HG03097 (cell line): ENCODE measurements at regions not wholly inside any gene's neighbourhood (a gene's known extent, or its start where the extent isn't known, plus 50 kb on each side); places are given as distances from the start of the nearest gene placed in this dataset.
"Not testable (repeated sequence)": the region's sequence is repeated elsewhere in the genome, so short reads cannot be mapped to it uniquely, and the experiment has no call there.

ENCODE experiments used
- ATAC-seq: cut with Tn5 transposase; IDR thresholded peaks from one replicate; pipeline ENCODE4 v1.9.1; 2021; ENCODE audit not compliant: unreplicated experiment, low FRiP score

DNA sequence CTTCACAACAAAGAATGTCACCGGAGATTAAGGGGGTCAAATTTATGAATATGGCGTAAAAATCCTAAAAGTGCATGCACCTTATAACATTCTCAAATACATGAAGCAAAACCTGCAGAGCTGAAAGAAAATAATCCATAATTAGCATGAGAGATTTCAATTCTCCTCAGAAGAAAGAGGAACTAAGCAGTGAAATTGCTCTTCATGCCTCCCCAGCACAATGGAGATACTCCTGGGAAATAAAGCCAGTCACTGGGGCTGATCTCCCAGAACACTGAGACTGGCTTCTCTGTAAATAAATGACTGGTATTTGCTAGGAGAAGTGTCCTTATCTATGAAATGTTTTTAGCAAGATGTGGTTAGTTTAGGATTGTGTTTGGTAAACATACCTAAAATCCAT, 68.1 kb downstream of the GOLGA6L6 start:
- ATAC-seq: not testable (repeated sequence)

DNA sequence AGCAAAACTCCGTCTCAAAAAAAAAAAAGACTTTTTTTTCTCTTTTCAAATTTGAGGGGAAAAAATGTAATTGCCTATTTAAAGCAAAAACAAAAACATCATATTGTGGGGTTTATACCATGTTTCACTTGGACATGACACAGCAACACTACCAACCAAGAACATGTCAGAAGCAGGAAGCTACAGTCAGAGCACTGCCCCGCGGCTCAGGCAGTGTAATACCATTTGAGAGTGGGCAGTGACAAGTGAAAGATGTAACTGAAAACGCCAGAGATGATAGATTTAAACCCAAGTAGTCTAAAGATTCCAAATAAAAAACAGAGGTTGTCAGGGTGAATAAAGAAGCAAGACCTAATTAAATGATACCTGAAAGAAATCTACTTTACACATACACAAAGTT, 68.6 kb downstream of the GOLGA6L6 start:
- ATAC-seq: not testable (repeated sequence)

DNA sequence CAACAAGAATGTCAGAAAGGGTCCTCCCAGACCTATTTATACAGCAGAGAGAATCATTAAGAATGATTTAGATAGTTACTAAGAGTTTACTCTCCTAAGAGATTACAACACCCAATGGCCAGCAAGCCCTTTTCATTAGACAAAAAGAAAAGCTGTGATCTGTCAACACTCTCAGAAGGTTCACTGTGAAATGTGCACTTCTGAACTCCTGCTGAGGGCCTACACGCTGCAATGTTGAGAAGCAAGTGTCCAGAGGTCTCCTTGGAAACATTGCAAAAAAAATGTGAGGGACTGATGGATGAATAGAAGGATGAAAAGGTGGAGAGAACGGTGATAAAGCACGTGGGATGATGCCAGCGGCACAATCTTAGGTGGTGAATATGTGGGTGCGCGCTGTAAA, 70.8 kb downstream of the GOLGA6L6 start:
- ATAC-seq: not testable (repeated sequence)

DNA sequence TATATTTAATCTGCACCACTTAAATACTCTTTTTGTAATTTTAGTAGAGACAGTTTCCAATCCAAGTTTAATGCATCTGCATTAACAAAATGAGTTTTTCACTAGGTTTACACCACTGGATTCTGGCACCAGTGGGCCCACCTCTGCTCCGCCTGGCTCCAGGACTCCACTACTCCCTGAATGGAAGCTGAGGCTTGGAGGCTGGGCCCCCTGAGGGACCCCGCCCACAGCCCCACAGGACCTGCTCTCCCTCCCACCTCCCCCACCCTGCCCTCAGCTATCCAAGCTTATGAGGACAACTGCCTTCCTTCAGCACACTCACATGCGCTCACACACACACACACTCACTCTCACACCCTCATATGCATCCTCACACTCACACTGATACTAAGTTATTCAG, 100.5 kb downstream of the GOLGA6L6 start:
- not testable (repeated sequence) for ATAC-seq

DNA sequence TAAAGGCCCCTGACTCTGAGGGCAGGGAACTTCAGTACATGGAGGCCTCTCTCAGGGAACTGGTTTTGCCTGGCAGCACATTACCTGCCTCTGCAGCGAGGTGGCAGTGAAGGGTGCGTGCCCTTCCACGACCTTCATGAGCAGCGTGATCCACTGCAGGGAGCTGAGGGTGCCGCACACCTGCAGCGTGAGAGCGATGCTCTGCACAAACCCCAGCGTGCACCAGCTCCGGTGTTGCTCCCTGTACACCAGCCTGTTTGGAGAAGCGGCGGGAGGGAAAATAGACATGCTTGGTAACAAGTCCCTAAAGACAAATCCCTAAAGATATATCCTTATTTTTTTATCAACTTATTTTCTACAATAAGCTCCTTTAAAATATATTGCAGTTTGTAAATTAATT, 101.2 kb downstream of the GOLGA6L6 start:
- not testable (repeated sequence) for ATAC-seq

DNA sequence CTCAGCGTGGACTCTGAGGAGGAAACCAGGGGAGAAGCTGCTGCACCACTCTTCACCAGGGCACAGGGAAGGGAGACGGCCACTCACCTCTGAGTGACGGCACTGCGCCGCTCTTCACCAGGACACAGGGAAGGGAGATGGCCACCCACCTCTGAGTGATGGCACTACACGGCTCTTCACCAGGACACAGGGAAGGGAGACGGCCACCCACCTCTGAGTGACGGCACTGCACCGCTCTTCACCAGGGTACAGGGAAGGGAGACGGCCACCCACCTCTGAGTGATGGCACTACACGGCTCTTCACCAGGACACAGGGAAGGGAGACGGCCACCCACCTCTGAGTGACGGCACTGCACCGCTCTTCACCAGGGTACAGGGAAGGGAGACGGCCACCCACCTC, 102.5 kb downstream of the GOLGA6L6 start:
- not testable (repeated sequence) for ATAC-seq

DNA sequence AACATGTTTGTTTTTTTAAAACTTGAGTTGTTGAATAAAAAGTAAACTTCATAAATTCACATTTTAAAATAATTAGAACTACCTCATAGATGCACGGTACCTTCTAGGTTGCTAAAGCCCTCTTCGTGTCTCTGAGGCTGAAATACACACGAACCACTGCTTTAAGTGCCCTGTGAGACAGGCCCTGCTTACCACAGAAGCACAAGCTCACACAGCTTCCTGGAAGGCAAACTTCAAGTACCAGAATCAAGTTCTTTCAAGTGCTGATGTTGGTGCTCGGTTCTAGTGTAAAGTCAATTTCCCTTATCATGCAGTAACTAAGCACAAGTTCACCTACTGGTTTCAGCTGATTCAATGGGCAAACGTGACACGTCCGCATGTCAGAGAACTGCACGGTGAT, 103.3 kb downstream of the GOLGA6L6 start:
- not testable (repeated sequence) for ATAC-seq

DNA sequence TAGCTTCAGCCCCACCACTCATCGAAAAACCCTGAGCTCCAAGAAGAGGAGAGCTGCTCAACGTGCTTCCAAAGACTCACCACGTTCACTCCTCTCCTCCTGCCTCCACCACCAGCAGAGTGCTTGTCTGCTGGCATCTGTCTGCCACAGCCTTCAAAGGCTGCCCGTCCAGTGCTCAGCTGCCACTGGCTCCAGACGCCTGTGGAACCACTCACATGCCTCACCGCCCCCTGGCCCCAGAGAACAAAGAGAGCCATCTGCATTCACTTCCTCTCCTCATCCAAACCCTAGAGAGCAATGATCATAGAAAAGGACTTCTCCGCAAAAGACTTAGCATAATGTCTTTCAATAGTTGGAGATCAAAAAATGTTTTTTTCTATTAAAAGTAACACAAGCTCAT, 108.1 kb downstream of the GOLGA6L6 start:
- ATAC-seq: not testable (repeated sequence)

DNA sequence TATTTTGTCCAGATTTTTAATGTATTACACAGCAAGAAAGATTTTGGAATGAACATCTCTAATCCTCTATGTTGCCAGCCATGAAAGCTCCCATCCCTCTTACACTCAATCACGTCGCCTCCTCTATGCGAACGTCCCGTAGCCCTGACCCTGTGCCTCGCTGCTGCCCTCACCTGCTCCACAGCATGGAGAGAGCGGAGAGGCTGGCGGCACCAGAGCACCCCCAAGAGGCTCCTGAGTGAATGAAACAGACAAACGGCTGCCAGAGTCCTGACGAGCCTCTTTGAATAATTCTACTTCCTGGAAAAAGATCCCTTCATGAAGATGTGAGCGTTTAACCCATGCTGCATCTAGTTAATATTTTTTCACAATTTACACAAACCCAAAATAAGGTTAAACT, 111.1 kb downstream of the GOLGA6L6 start:
- ATAC-seq: not testable (repeated sequence)

DNA sequence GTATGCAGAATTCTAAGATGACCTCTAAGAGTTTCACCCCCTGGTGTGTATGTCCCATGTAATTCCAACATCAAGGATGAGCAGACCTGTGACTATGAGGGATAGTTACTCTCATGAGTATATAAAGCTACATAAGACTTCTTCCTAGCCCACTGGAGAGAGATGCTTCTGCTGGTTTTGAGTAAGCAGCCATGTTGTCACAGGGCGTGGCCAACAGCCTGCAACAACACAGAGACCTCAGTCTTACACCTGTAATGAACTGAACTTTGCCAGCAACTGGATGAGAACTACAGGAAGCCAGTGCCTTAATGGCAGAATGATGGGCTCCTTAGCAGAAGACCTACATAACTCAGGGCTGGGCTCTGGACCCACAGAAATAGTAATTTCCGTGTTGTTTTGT, 120.9 kb downstream of the GOLGA6L6 start:
- not testable (repeated sequence) for ATAC-seq

DNA sequence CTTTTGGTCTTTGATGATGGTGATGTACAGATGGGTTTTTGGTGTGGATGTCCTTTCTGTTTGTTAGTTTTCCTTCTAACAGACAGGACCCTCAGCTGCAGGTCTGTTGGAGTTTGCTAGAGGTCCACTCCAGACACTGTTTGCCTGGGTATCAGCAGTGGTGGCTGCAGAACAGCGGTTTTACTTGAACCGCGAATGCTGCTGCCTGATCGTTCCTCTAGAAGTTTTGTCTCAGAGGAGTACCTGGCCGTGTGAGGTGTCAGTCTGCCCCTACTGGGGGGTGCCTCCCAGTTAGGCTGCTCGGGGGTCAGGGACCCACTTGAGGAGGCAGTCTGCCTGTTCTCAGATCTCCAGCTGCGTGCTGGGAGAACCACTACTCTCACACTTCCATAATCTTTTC, 125.0 kb downstream of the GOLGA6L6 start:
- ATAC-seq: not testable (repeated sequence)

DNA sequence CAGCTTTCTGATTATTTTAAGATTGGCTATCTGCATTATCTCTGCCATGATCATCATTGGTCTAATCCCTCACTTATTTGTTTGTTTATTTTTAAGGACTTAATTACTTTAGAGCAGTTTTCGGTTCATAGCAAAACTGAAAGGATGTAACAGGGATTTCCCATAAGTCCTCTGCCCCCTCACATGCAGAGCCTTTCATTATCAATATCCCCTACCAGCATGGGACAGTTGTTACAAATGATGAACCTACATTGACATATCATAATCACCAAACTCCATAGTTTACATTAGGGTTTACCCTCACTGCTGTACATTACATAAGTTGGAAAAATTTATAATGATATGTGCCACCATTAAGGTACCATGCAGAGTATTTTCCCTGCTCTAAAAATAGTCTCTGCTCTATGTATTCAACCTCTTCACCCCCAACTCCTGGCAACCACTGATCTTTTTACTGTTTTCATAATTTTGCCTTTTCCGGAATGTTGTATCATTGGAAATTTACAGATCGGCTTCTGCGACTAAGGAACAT, 131.9 kb downstream of the GOLGA6L6 start:
- ATAC-seq: not testable (repeated sequence)

DNA sequence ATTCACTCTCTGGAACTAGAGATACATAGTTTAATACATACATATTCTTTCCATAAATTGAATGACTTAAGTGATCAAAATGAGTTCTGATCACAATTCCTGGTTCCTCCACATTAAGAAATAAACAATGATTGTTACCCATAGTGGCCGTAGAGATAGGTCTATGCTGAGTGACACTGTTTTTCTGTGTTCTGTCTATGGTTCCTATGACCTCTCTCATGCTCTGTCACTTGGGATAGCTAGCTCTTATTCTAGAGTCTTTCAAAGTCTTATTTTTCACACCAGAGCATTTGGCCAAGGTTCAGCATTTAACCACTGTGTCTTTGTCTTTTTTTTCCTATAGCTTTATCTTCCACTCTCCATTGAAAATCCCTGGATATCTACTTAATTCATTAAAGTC, 132.4 kb downstream of the GOLGA6L6 start:
- ATAC-seq: no peak

DNA sequence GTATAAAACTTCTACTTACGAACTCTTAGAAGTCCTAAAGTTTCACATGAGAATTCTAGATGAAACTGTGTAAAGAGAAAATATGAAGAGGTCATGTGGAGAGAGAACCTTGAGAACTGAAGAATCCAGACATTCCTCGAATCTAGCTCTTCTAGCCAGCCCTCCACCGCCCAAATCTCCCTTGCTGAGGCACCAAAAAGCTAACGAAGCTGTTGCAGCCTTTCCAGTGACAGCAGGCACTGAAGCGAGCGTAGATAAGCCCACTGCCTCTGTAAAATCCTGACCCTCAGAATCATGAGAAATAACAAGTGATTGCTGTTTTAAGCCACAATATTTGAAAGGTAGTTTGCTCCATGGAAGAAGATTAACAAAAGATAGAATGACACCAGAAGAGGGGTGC, 134.0 kb downstream of the GOLGA6L6 start:
- no peak for ATAC-seq

DNA sequence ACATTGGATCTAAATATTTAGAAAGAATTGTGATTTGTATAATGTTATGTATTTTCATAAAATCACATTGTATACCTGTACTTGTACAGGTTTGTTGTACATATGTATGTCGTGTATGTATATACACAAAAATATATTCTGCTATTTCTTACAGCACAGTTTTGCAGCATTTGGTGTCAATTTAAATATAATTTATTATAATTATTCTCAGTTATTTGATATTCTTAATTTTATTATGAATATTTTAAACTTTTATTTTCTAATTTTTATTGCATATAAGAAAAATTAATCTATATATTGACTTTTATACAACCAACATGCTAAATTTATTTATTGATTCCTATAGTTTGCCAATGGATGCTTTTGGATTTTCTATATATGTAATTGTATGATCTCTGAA, 137.0 kb downstream of the GOLGA6L6 start:
- not testable (repeated sequence) for ATAC-seq

DNA sequence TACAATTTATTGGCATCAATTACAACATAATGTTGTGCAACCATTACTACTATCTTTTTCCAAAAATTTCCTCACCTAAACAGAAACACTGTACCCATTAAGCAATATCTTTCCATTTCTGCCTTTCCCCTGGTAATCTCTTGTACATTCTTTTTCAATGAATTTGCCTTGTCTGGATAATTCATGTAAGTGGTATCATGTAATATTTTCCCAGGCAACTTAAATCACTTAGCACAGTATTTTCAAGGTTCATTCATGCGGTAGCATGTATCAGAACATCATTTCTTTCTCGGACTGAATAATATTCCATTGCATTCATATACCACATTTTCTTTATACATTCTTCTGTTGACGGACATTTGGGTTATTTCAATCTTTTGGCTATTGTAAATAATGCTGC, 139.0 kb downstream of the GOLGA6L6 start:
- not testable (repeated sequence) for ATAC-seq

DNA sequence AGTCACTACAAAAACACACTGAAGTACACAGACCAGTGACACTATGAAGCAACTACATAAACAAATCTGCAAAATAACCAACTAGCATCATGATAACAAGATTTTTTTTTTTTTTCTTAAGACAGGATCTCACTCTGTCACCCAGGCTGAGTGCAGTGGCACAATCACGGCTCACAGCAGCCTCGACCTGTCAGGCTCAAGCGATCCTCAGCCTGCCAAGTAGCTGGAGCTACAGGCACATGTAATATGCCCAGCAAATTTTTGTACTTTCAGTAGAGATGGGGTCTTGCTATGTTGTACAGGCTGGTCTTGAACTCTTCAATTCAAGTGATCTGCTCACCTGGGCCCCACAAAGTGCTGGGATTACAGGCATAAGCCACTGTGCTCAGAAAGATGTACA, 140.5 kb downstream of the GOLGA6L6 start:
- ATAC-seq: not testable (repeated sequence)

DNA sequence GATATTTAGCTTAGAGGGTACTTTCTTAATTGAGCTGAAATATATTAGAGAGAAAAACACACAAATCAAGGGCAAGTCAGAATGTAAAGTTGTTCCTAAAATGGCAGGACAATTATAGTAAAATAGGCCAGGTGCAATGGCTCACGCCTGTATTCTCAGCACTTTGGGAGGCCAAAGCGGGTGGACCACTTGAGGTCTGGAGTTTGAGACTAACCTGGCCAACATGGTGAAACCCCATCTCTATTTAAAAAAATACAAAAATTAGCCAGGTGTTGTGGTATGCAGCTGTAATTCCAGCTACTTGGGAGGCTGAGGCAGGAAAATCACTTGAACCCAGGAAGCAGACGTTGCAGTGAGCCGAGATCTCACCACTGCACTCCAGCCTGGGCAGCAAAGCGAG, 142.9 kb downstream of the GOLGA6L6 start:
- ATAC-seq: not testable (repeated sequence)

DNA sequence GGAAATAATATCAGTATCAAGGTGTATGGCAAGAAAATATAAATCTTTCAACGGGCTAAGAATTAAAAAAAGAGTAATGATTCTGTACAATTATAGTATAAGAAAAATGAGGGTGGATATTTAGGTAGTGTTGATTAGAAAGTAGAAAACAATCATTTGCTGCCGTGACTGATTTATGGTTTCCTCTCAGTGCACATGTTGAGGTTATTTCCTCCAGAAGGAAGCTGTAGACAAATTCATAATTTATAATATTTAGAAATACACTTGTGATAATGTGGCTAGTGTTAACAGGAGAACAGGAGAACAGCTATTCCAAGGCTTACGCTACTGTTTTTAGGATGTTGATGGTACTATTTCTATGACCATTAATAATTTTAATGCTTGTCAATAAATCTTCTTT, 153.4 kb downstream of the GOLGA6L6 start:
- not testable (repeated sequence) for ATAC-seq

DNA sequence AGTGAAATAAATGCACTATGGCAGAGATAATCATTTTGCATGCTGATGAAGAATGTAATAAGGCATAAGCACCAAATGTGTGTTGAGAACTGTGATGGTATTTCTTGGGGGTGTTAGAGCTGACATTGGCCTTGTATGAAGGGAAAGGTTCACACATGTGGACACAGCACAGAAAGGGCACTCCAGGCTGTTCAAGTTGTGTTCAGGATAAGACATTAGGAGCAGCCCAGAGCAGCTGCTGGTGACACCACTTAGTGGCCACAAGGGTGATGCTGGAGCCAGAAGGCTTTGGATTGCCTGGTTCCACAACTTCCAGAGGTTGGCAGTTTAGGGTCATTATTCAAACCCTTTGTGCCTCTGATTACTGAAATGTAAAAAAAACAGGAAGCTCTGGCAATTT, 155.4 kb downstream of the GOLGA6L6 start:
- no peak for ATAC-seq

DNA sequence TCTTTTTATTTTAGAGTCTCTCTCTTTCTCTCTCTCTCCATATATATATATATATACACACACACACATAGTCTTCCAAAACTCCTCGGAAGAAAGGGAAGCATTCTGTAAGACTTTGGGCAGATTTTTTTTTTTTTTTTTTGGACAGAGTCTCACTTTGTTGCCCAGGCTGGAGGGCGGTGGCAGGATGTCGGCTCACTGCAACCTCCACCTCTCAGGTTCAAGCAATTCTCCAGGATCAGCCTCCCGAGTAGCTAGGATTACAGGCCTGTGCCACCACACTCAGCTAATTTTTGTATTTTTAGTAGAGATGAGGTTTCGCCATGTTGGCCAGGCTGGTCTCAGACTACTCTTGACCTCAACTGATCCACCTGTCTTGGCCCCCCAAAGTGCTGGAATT, 161.4 kb downstream of the GOLGA6L6 start:
- ATAC-seq: not testable (repeated sequence)

DNA sequence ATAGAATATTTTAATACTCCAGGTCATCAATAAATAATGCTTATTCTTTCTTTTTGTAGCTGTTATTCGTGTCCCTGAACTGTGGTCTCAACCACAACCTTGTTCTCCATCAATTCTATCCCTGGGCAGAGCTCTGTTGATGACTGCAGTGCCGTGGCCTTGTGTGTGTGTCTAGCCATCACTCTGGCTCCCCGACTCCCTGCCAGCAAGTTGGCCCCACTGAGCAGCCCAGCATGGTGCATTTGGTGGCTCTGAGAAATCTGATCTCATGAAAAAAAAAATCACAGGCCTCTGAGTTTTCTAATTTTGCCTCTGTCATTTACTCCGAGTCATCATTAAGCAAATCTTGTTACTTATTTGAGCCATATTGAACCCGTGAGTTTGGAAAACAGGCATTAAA, 164.7 kb downstream of the GOLGA6L6 start:
- ATAC-seq: no peak

DNA sequence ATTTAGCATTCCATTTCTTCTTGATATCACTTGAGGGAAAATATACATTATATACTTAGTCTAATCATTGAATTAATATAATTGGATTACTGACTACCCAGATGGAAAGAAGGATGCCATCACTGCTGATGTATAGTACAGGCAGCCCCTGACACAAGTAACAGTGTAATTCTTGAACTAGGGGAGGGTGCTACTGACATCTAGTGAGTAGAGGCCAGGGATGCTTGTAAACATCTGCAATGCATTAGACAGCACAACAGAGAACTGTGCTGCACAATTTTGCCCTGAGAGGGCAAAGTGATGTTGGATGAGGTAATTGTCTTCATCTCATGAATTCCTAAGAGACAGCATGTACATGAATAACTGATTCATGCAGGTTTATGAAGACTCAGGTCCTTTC, 169.2 kb downstream of the GOLGA6L6 start:
- ATAC-seq: not testable (repeated sequence)
